HG03108 (cell line): ENCODE measurements at regions not wholly inside any gene's neighbourhood (a gene's known extent, or its start where the extent isn't known, plus 50 kb on each side); places are given as distances from the start of the nearest gene placed in this dataset.
"Not testable (repeated sequence)": the region's sequence is repeated elsewhere in the genome, so short reads cannot be mapped to it uniquely, and the experiment has no call there.

Experiments used
- ATAC-seq: cut with Tn5 transposase; IDR thresholded peaks from one replicate; pipeline ENCODE4 v1.9.1; 2021; ENCODE audit warnings: moderate library complexity; ENCODE audit not compliant: unreplicated experiment

- no peak for ATAC-seq
These were observed 1017.8 kb upstream of the MIR17HG start for GRCh38 chr13:90329641-90330040.

GRCh38 chr13:90331974-90332373 is 1015.5 kb upstream of the MIR17HG start:
- no peak for ATAC-seq

- ATAC-seq: no peak
These were observed 1011.0 kb upstream of the MIR17HG start for GRCh38 chr13:90336507-90336906.

DNA sequence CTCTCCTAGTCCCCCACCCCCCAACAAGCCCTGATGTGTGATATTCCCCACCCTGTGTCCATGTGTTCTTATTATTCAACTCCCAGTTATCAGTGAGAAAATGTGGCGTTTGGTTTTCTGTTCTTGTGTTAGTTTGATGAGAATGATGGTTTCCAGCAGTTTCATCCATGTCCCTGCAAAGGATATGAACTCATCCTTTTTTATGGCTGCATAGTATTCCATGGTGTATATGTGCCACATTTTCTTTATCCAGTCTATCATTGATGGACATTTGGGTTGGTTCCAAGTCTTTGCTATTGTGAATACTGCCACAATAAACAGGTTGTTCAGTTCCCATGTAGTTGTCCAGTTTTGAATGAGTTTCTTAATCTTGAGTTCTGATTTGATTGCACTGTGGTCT is 1006.1 kb upstream of the MIR17HG start:
- not testable (repeated sequence) for ATAC-seq

- ATAC-seq: not testable (repeated sequence)
These were observed 998.9 kb upstream of the MIR17HG start for GRCh38 chr13:90348477-90349136.

DNA sequence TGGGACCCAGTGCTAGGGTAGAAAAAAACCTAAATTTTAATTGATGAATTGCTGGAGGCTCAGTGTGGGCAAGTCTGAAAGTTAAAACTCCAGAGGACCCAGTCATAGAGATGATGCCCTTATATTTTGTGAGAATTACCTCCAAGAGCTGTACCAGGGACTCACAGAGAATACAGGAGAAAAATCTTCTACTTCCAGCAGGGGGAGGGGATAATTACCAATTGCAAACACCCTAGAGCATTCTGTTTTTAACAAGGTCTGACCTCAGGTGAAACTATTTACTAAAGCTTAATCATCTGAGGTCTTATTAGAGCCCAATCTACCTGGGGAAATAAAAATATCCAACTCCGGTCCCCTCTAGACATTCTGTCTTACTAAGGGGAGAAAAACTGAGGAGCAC is 994.7 kb upstream of the MIR17HG start:
- ATAC-seq: no peak

DNA sequence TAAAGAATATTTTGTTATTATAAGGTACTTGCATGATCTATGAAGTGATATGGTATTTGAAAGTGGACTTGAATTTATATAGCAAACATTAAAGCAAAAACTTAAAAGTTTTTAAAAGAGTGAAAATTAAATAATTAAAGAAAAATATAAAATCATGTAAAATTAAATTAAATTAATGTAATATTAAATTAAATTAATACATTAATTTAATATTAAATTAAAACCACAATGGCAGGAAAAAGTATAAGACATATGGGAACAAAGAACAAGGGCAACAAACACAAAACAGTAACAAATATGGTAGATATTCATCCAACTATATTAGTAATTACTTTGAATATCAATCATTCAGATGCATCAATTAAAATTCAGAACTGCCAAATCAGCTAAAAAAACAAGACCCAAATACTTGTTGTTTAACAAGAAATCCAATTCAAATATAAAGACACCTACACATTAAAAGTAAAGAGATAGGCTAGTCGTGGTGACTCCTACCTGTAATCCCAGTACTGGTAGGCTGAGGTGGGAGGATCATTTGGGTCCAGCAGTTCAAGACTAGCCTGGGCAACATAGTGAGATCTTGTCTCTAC is 992.2 kb upstream of the MIR17HG start:
- ATAC-seq: no peak

DNA sequence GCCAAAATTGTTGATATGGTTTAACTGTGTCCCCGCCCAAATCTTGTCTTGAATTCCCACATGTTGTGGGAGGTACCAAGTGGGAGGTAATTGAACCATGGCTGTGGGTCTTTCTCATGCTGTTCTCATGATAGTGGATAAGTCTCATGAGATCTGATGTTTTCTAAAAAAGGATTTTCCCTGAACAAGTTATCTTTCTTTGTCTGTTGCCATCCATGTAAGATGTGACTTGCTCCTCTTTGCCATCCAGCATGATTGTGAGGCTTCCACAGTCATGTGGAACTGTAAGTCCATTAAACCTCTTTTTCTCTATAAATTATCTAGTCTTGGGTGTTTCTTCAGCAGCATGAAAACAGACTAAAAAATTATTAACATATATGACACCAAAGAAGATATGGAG is 986.7 kb upstream of the MIR17HG start:
- no peak for ATAC-seq

GRCh38 chr13:90362707-90363106 is 984.8 kb upstream of the MIR17HG start:
- no peak for ATAC-seq

DNA sequence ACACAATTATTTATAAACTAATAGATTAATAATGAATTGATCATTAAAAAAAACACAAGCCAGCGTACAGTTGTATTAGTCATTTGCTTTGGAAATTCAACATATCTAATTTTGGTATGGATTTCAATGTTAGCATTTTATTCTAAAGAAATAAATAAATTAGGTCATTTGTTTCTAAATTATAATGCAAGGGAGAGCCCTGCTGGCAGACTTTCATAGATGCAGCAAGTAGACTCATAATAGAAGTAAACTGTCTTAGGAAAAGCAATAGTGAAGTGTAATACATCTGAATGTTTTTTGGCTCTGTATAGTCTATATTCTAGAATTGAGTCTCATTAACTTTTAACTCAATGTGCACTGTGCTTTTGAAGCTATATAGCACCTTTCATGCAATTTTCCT is 982.4 kb upstream of the MIR17HG start:
- no peak for ATAC-seq

DNA sequence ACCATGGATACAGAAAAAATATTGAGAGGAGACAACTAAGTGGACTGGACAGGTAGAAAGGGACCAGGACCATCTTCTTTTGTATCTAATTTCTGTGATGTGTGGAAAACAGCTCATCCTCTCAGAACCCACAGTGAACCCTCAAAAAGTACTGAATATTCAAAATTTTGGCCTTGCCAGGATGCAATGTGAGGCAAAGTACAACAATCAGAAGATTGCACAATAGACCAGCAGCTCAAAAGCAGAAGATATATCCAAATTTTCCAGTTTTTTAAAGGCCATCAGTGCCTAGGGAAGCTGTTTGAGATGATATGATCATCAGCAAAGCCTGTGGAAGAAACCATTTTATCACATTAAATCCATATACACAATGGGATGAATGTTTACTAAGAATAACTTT is 973.3 kb upstream of the MIR17HG start:
- ATAC-seq: no peak

DNA sequence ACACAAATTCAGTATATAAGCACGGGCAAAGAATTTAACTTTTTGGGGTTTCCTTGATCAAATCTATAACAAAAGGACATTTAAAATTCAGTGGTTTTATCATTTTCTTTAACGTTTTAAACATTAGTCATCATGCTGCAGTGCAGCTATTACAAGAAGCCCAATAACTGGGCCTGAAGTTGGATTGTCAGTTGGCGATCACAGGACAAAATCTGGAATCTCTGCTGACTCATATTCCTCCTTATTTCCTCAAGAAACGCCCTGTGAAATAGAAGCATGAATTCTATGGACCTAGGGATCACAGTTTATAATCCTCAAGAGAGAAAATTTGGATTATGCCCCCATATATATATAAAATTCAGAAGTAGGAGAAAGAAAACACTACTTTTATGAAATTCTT is 971.6 kb upstream of the MIR17HG start:
- no peak for ATAC-seq

DNA sequence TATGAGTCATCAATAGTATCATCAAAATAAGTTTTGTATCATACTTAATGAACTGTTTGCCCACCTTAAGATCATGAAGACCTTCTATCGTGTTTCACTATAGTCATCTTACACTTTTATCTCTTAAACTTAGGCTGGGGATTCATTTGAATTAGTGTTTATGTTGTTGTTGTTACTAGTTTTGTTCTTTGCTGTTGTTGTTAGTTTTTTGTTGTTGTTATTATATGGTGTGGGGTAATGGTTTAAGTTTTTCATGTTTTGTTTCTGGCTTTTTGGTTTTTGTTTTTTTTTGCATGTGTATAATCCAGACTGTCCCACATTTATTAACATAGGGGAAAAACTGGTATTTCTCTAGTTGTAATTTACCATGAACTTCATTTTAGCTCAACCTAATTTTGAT is 965.1 kb upstream of the MIR17HG start:
- no peak for ATAC-seq

DNA sequence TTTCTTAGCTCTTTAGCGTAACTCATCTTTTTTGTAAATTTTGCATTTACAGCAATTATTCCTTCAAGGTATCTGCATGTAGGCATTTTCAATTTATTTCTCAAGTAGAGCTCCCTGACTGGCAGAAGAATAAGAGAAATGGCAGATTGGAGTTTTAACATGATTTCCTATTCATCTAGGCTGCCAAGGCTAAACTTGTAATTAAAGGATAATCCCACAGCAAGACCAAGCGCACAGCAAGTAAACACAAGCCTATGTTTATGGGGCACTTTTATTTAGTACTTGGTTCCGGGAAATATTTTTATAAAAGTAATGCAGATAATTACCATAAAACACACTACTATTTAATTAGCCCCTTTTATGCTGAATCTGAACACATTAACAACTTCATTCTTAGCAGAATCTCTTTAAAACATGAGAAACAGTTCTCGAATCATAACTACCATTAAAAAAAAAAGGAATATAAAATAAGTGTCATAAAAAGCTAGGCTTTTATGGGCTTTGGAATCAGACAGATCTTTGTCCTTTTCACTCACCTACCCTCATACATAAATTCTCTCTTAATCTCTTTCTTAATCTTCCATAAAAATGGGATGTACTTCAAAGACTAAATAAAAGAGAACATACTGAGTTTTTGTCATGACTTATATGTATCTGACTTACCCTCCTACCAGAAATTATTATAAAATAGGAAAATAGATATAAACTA is 961.6 kb upstream of the MIR17HG start:
- ATAC-seq: no peak

DNA sequence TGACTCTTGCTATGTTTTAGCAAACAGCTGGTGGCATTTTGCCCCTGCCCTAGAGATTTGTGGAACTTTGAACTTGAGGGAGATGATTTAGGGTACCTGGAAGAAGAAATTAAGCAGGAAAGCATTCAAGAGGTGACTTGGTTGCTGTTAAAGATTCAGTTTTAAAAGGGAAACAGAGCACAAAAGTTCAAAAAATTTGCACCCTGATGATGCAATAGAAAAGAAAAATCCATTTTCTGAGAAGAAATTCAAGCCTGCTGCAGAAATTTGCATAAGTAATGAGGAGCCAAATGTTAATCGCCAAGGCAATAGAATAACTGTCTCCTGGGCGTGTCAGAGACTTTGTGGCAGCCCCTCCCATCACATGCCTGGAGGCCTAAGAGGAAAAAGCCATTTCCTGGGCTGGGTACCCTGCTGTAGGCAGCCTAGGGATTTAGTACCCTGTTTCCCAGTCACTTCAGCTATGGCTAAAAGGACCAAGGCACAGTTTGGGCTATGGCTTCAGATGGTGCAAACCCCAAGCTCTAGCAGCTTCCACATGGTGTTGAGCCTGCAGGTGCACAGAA is 958.5 kb upstream of the MIR17HG start:
- ATAC-seq: no peak

DNA sequence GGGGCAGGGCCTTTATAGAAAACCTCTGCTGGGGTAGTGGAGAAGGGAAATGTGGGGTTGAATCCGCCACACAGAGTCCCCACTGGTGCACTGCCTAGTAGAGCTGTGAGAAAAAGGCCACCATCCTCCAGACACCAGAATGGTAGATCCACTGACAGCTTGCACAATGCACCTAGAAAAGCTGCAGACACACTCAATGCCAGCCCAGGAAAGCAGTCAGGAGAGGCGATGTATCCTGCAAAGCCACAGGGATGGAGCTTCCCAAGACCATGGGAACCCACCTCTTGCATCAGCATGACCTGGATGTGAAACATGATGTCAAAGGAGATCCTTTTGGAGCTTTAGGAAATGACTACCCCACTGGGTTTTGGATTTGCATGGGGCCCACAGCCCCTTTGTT is 958.0 kb upstream of the MIR17HG start:
- no peak for ATAC-seq

DNA sequence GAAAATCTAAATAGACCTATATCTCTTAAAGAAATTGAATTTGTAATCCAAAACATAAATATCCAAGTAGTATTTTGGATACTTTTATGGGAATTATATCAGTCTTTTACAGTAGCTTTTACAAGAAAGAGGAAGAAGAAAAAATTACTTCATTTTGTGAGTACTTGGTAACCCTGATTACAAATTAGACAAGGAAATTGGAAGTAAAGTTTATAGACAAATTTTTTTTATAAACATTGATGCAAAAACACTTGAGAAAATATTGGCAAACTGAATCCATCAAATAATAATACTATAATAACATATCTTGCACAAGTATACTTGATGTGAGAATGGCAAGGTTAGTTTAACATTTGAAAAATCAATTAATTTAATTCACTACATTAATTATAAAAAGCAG is 954.1 kb upstream of the MIR17HG start:
- no peak for ATAC-seq

GRCh38 chr13:90395348-90395747 is 952.1 kb upstream of the MIR17HG start:
- ATAC-seq: no peak

- no peak for ATAC-seq
These were observed 951.6 kb upstream of the MIR17HG start for GRCh38 chr13:90395846-90396245.

DNA sequence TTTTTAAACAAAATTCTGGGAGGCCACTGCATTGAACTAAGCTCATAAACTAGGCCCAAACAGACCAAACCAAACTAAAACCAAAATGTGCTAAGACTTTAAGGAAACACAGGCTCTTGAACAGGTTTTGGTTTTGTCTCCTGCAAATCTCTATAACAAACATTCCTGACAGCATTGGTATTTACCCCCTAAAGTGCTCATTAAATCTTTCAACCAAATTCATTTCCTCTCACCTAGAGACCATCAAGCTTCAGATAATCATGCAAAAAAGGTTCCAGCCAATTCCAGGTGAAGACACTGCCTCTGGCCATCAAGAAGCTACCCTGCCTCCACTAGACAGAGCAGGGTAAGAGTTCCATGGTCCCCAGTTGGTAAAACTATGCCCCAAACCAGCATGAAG is 951.2 kb upstream of the MIR17HG start:
- ATAC-seq: no peak

- ATAC-seq: no peak
These were observed 950.0 kb upstream of the MIR17HG start for GRCh38 chr13:90397503-90397902.

DNA sequence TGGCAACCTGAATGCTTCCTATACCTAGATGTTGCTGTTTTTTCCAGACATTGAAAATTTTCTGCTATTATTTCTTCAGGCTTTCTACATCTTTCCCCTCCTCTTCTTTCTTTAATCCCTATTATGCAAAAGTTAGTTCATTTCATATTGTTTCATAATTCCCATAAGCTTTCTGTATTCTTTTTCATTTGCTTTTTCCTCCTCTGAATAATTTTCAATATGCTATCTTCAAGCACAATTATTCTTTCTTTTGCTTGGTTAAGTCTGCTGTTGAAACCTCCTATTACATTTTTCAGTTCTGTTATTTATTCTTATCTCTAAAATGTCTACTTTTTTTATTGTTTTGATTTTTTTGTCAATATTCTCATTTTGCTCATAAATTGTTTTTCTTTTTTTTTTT is 947.1 kb upstream of the MIR17HG start:
- no peak for ATAC-seq
